ENCODE measurements at regions not wholly inside any gene's neighbourhood (a gene's known extent, or its start where the extent isn't known, plus 50 kb on each side); places are given as distances from the start of the nearest gene placed in this dataset.
"Not testable (repeated sequence)": the region's sequence is repeated elsewhere in the genome, so short reads cannot be mapped to it uniquely, and the experiment has no call there.

GRCh38 chr6:1472643-1473042, 83.3 kb downstream of the FOXF2 start:
- Histone ChIP-seq H3K9ac (ENCODE audit: low read depth, low read length) (no peak overlapping the region), H3K4me1 (ENCODE audit: insufficient read depth, low read length) (peaks cover 12% of the 10 kb centered on the region; the same call in 1 of the 2 replicates), H3K27ac (ENCODE audit: low read length) (no peak overlapping the region), H3K9me3 (ENCODE audit: insufficient read depth, low read depth, low read length) (no peaks in the 10 kb centered on the region), H3K36me3 (ENCODE audit: insufficient read depth, low read depth, low read length) (no peaks in the 10 kb centered on the region), H3K4me3 (ENCODE audit: low read length) (no peak overlapping the region), H3K27me3 (ENCODE audit: insufficient read depth, low read length) (no peaks in the 10 kb centered on the region)

DNA sequence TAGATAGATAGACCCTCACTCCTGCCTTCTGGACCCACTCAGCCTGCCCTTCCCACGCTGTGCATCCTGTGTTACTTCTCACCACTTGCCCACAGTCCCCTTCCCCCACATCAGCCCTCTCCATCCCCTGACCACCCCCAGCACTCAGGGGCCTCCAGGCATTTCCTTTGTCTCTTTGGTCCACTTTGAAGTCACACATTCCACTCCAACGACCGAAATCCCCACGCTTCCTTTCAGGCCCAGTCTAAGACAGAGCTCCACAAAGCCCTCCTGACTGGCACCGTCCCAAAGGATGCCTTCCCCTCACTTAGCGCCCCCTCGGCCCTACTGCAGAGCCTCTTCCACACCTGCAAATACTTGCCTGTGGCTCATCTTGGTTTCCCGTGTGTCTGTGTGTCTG, 83.8 kb downstream of the FOXF2 start:
- H3K9me3 ChIP-seq (ENCODE audit: insufficient read depth, low read depth, low read length) = no peaks in the 10 kb centered on the region
- no peaks in the 10 kb centered on the region for H3K27me3 ChIP-seq (ENCODE audit: insufficient read depth, low read length)
- no peak overlapping the region for H3K27ac ChIP-seq (ENCODE audit: low read length)
- H3K4me1 ChIP-seq (ENCODE audit: insufficient read depth, low read length) = peaks cover 7% of the 10 kb centered on the region; the same call in 1 of the 2 replicates
- H3K36me3 ChIP-seq (ENCODE audit: insufficient read depth, low read depth, low read length) = no peaks in the 10 kb centered on the region
- no peak overlapping the region for H3K9ac ChIP-seq (ENCODE audit: low read depth, low read length)
- no peak overlapping the region for H3K4me3 ChIP-seq (ENCODE audit: low read length)

- Histone ChIP-seq H3K4me1 (ENCODE audit: insufficient read depth, low read length) (peaks cover 5% of the 10 kb centered on the region; the same call in 1 of the 2 replicates), H3K9ac (ENCODE audit: low read depth, low read length) (no peak overlapping the region), H3K9me3 (ENCODE audit: insufficient read depth, low read depth, low read length) (no peaks in the 10 kb centered on the region), H3K27ac (ENCODE audit: low read length) (no peak overlapping the region), H3K27me3 (ENCODE audit: insufficient read depth, low read length) (no peaks in the 10 kb centered on the region), H3K4me3 (ENCODE audit: low read length) (no peak overlapping the region), H3K36me3 (ENCODE audit: insufficient read depth, low read depth, low read length) (no peaks in the 10 kb centered on the region)
Observed at GRCh38 chr6:1473598-1473997, 84.2 kb downstream of the FOXF2 start.

DNA sequence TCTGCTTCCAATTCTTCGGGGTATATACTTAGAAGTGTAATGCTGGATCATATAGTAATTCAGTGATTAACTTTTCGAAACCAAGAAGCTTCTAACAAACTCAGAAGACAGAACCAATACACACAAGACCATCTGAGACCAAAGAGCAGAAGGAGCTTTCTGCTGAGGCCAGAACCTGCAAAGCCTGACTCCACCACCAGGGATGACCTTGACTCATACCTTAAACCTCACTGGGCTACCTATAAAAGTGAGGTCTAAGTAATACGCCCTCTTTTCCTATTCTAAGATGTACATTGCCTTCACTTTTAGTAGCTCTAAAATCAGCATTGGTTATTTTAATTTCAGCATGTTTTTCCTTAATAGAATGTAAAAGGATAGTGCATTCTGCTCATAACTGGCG, 84.8 kb downstream of the FOXF2 start:
- no peaks in the 10 kb centered on the region for H3K36me3 ChIP-seq (ENCODE audit: insufficient read depth, low read depth, low read length)
- H3K4me3 ChIP-seq (ENCODE audit: low read length) = no peak overlapping the region
- no peak overlapping the region for H3K27ac ChIP-seq (ENCODE audit: low read length)
- H3K9ac ChIP-seq (ENCODE audit: low read depth, low read length) = no peak overlapping the region
- no peaks in the 10 kb centered on the region; the same call in 1 of the 2 replicates for H3K4me1 ChIP-seq (ENCODE audit: insufficient read depth, low read length)
- no peaks in the 10 kb centered on the region for H3K9me3 ChIP-seq (ENCODE audit: insufficient read depth, low read depth, low read length)
- H3K27me3 ChIP-seq (ENCODE audit: insufficient read depth, low read length) = no peaks in the 10 kb centered on the region

DNA sequence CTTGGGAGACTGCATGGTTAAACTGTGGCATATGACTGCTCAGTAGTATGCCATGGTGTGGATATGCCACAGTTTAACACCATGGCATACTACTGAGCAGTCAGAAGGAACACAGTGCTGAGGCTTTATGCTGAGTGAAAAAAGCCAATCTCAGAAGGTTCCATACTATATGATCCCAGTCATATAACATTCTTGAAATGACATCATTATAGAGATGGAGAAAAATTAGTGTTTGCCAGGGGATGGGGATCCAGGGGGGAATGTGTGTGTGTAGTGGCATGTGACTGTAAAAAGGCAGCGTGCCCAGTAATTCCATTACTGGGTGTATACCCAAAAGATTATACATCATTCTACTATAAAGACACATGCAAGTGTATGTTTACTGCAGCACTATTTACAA, 85.8 kb downstream of the FOXF2 start:
- H3K4me1 ChIP-seq (ENCODE audit: insufficient read depth, low read length) = no peaks in the 10 kb centered on the region
- H3K27me3 ChIP-seq (ENCODE audit: insufficient read depth, low read length) = no peaks in the 10 kb centered on the region
- H3K27ac ChIP-seq (ENCODE audit: low read length) = no peak overlapping the region
- H3K36me3 ChIP-seq (ENCODE audit: insufficient read depth, low read depth, low read length) = no peaks in the 10 kb centered on the region
- no peaks in the 10 kb centered on the region for H3K9me3 ChIP-seq (ENCODE audit: insufficient read depth, low read depth, low read length)
- no peak overlapping the region for H3K9ac ChIP-seq (ENCODE audit: low read depth, low read length)
- H3K4me3 ChIP-seq (ENCODE audit: low read length) = no peak overlapping the region

DNA sequence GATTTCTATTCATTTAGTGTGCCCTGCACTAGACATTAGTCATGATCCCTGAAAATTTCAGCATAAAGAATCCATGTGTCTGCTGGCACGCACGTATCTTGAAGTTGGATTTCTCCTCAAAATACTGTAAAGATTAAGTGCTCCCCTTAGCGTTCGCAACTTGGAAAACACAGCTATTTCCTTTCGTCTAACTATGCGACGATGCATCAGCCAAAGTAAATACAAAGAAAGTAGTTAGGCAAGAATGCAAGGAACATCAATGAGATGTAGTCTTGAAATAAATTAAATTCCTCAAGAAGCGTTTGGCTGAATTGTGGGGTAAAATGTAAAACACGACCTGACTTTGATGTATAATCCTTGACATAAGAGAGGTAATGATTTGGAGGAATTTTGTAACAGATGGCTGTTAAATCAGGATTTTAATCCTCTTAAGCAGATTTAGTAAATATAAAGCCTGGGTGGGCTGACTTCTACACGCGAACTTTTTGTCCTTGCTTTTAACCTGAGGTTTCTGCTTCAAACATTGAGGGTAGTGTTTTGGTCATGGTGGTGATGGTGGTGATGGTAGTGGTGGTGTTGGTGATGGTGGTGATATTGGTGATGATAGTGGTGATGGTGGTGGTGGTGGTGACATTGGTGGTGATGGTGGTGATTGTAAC, 88.2 kb downstream of the FOXF2 start:
- Histone ChIP-seq H3K36me3 (ENCODE audit: insufficient read depth, low read depth, low read length) (no peaks in the 10 kb centered on the region), H3K27me3 (ENCODE audit: insufficient read depth, low read length) (no peaks in the 10 kb centered on the region), H3K9ac (ENCODE audit: low read depth, low read length) (no peak overlapping the region), H3K27ac (ENCODE audit: low read length) (no peak overlapping the region), H3K4me3 (ENCODE audit: low read length) (no peak overlapping the region), H3K9me3 (ENCODE audit: insufficient read depth, low read depth, low read length) (no peaks in the 10 kb centered on the region), H3K4me1 (ENCODE audit: insufficient read depth, low read length) (no peaks in the 10 kb centered on the region)

- not testable (repeated sequence) for H3K27ac ChIP-seq (ENCODE audit: low read length); H3K4me3 ChIP-seq (ENCODE audit: low read length); H3K36me3 ChIP-seq (ENCODE audit: insufficient read depth, low read depth, low read length); H3K9ac ChIP-seq (ENCODE audit: low read depth, low read length); H3K4me1 ChIP-seq (ENCODE audit: insufficient read depth, low read length); H3K27me3 ChIP-seq (ENCODE audit: insufficient read depth, low read length); H3K9me3 ChIP-seq (ENCODE audit: insufficient read depth, low read depth, low read length)
Observed at GRCh38 chr6:1478163-1478826, 88.9 kb downstream of the FOXF2 start.

DNA sequence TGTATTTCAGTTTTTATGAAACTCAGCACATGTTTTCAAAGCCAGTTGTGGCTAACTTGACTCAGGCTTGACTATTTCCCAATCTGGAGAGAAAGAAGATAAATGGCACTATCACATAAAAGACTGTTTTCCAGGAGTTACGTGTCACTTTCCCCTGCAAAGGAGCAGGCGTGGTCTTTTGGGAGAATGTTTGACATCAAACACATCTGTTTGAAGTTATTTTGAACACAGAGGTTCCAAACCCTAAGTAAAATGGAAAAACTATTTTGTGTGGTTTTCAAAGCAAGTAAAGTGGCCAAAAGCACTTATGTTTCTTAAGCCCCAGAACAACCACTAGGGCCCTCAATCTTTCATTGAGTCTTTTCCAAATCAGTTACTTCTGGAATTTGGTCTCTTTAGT, 89.7 kb downstream of the FOXF2 start:
- H3K9ac ChIP-seq (ENCODE audit: low read depth, low read length) = no peak overlapping the region
- no peak overlapping the region for H3K27ac ChIP-seq (ENCODE audit: low read length)
- H3K4me1 ChIP-seq (ENCODE audit: insufficient read depth, low read length) = no peaks in the 10 kb centered on the region
- H3K27me3 ChIP-seq (ENCODE audit: insufficient read depth, low read length) = no peaks in the 10 kb centered on the region
- H3K36me3 ChIP-seq (ENCODE audit: insufficient read depth, low read depth, low read length) = no peaks in the 10 kb centered on the region
- no peak overlapping the region for H3K4me3 ChIP-seq (ENCODE audit: low read length)
- H3K9me3 ChIP-seq (ENCODE audit: insufficient read depth, low read depth, low read length) = no peaks in the 10 kb centered on the region

GRCh38 chr6:1479601-1480221, 90.3 kb downstream of the FOXF2 start:
- no peaks in the 10 kb centered on the region for H3K27me3 ChIP-seq (ENCODE audit: insufficient read depth, low read length)
- no peak overlapping the region for H3K4me3 ChIP-seq (ENCODE audit: low read length)
- no peak overlapping the region for H3K9ac ChIP-seq (ENCODE audit: low read depth, low read length)
- no peaks in the 10 kb centered on the region for H3K36me3 ChIP-seq (ENCODE audit: insufficient read depth, low read depth, low read length)
- H3K9me3 ChIP-seq (ENCODE audit: insufficient read depth, low read depth, low read length) = no peaks in the 10 kb centered on the region
- H3K4me1 ChIP-seq (ENCODE audit: insufficient read depth, low read length) = no peaks in the 10 kb centered on the region
- H3K27ac ChIP-seq (ENCODE audit: low read length) = no peak overlapping the region

DNA sequence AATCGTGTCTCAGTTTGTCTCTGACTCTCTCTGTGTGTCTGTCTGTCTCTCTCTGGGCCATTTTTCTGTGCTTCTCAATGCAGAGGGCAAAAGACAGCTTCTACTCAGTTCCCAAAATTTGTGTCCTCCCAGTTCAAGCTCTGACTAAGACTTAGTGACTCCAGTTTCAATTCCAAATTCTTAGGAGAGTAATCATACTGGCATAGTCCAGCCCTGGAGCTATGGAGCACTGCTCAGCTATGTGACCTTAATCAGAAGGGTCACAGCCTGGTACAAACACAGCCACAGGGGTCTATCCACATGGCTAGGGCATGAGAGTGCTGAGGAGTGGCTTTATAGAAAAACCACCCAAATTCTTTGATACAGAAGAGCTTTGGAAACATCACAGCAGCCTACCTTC, 91.9 kb downstream of the FOXF2 start:
- no peak overlapping the region for H3K27ac ChIP-seq (ENCODE audit: low read length)
- no peak overlapping the region for H3K4me3 ChIP-seq (ENCODE audit: low read length)
- no peak overlapping the region for H3K9ac ChIP-seq (ENCODE audit: low read depth, low read length)
- no peaks in the 10 kb centered on the region for H3K9me3 ChIP-seq (ENCODE audit: insufficient read depth, low read depth, low read length)
- H3K27me3 ChIP-seq (ENCODE audit: insufficient read depth, low read length) = no peaks in the 10 kb centered on the region
- H3K4me1 ChIP-seq (ENCODE audit: insufficient read depth, low read length) = no peaks in the 10 kb centered on the region
- H3K36me3 ChIP-seq (ENCODE audit: insufficient read depth, low read depth, low read length) = no peaks in the 10 kb centered on the region

DNA sequence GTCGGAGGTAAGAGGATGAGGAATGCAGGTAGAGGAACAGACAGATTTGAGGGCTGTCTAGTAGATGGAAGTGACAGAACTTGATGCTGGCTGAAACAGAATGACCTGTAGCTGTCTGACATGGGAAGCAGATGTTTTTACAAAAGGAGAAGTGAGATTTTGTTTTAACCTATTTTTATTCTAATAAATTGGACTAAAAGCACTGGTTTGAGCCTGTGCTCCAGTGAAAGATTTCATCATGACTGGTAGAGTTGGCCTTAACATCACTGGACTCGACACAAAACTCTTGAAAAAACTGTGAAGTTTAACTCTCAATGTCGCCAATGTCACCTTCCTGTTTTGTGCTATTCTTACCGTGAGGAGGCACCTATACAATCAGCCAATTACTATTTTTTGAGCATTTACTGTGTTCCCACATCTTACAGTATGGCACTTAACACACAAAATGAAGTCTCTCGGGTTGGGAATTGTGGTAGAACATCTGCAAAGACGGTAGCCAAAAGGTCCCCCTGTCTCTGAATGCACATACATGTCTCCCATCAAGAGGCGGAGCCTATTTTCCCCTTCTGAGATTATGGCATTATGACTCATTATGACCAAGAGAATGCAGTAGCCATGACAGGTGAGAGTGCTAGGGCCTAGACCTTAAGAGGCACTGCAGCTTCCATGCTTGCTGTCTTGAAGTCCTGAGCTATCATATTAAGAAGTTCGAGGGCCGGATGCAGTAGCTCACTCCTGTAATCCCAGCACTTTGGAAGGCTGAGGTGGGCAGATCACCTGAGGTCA, 93.2 kb downstream of the FOXF2 start:
- Histone ChIP-seq H3K36me3 (ENCODE audit: insufficient read depth, low read depth, low read length) (no peaks in the 10 kb centered on the region), H3K4me3 (ENCODE audit: low read length) (no peak overlapping the region), H3K9me3 (ENCODE audit: insufficient read depth, low read depth, low read length) (no peaks in the 10 kb centered on the region), H3K4me1 (ENCODE audit: insufficient read depth, low read length) (no peaks in the 10 kb centered on the region), H3K27ac (ENCODE audit: low read length) (no peak overlapping the region), H3K9ac (ENCODE audit: low read depth, low read length) (no peak overlapping the region), H3K27me3 (ENCODE audit: insufficient read depth, low read length) (no peaks in the 10 kb centered on the region)

All from iPS-20b (cell line).